Transverse colon (tissue), 4 donors: ENCODE measurements at regions not wholly inside any gene's neighbourhood (a gene's known extent, or its start where the extent isn't known, plus 50 kb on each side); places are given as distances from the start of the nearest gene placed in this dataset.
A peak's percentile ranks its signal among the peaks of the same experiment; 100 is the strongest.

Source experiments
- DNase-seq: peaks from one replicate; pipeline ENCODE4 v3.0.0-alpha.2; 2019
- H3K27ac ChIP-seq, 4 donors: fragments of 200-600 bp; sonication (generic); 2 replicates each; pipeline ENCODE4 v1.5.1; 2016 to 2018; ENCODE audit warnings: inconsistent platforms in 4 of 4
- H3K27me3 ChIP-seq: fragments of 200-600 bp; sonication (generic); 2 replicates; pipeline ENCODE4 v1.5.1; 2017; ENCODE audit warnings: inconsistent platforms
- H3K36me3 ChIP-seq, 4 donors: fragments of 200-600 bp; sonication (generic); 2 replicates each; pipeline ENCODE4 v1.5.1; 2017 to 2019; ENCODE audit warnings: inconsistent platforms in 4 of 4
- H3K4me1 ChIP-seq, 4 donors: fragments of 200-600 bp; sonication (generic); 2 replicates each; pipeline ENCODE4 v1.5.1; 2017 to 2020; ENCODE audit warnings: inconsistent platforms in 4 of 4
- H3K4me3 ChIP-seq, 4 donors: fragments of 200-600 bp; sonication (generic); 1 replicate in 1 of 4; 2 replicates in 3 of 4; pipeline versions ENCODE4 v1.5.1 to v1.6.1; 2017 to 2019; ENCODE audit warnings: inconsistent platforms in 4 of 4
- H3K9me3 ChIP-seq, 2 donors: fragments of 200-600 bp; sonication (generic); 2 replicates each; pipeline ENCODE4 v1.5.1; 2017 to 2019; ENCODE audit warnings: inconsistent platforms in 2 of 2
- EP300 ChIP-seq: sonication (generic); formaldehyde crosslinking; IDR thresholded peaks from one replicate; pipeline ENCODE4 v1.6.1; 2017; ENCODE audit warnings: antibody characterized with exemption, low read depth
- POLR2A ChIP-seq: fragments of 450-650 bp; IDR thresholded peaks from one replicate; pipeline ENCODE4 v1.6.1; 2016; ENCODE audit warnings: antibody characterized with exemption, mild to moderate bottlenecking, moderate library complexity
- POLR2AphosphoS5 ChIP-seq, 3 donors: sonication (generic); formaldehyde crosslinking; IDR thresholded peaks; one replicate each; pipeline ENCODE4 v1.6.1; 2016; ENCODE audit warnings: antibody characterized with exemption in 3 of 3
- WGBS, 2 donors: methylation state at CpG; one replicate each; pipeline ENCODE4 v1.1.5; 2018; ENCODE audit warnings: low coverage in 1 of 2; 5-methylcytosine and 5-hydroxymethylcytosine counted together
- in situ Hi-C, 4 donors: fragments of 200-750 bp; cut with MboI; loops; one replicate each; pipeline versions ENCODE4 v1.15.0 to v1.15.1; 2017; ENCODE audit warnings: low sequenced_read_pairs in 3 of 4, low pct_ligation_motif_present in 1 of 4, low pct_unique_long_range_greater_than_20kb in 1 of 4
- intact Hi-C: fragments of 100-400 bp; cut with DNase I; formaldehyde crosslinking; loops from one replicate; pipeline ENCODE4 v1.15.1; 2023; ENCODE audit warnings: low total_unique reads
- TF ChIP-seq, protein P1 (sequence below), 5 experiments: fragments of 200-600 bp in 3 of 5; fragments of 450-650 bp in 2 of 5; sonication (generic) in 3 of 5; IDR thresholded peaks; 1 replicate in 2 of 5; 2 replicates in 3 of 5; pipeline ENCODE4 v1.5.1; 2016 to 2017; ENCODE audit warnings: antibody characterized with exemption in 5 of 5, inconsistent platforms in 3 of 5, mild to moderate bottlenecking in 2 of 5, moderate library complexity in 1 of 5

DNA sequence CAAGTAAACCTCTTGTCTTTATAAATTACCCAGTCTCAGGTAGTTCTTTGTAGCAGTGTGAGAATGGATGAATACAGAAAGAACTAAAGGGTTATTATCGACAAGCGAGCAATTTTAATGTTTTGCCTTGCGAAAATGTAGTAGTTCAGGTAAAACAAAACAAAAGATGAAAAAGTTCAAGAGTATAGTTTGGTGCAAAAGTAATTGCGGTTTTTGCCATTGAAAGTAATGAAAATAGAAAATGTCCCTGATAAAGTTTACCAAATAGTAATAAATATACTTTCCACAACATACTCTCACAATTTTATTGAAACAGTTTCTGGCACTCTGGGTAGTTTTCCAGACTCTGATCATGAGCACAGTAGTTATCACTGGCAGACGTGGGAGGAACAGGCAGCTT, 71.9 kb upstream of the SLC35B3 start:
- Histone ChIP-seq H3K27me3 (no peaks in the 10 kb centered on the region), H3K36me3 (no peaks in the 10 kb centered on the region), H3K9me3 (no peaks in the 10 kb centered on the region), H3K4me3 (no peak overlapping the region), H3K4me1 (no peaks in the 10 kb centered on the region), H3K27ac (no peak overlapping the region)
- in situ Hi-C loops (no loop called here), intact Hi-C loops (no loop called here)
- 77 to 93% methylated on average over 5 of the region's 5 CpGs for WGBS, 2 donors
- DNase-seq: no peak
- TF ChIP-seq EP300 (no peak), POLR2AphosphoS5 (IDR thresholded peaks at IDR 0.05) (no peak), POLR2A (no peak)
- TF ChIP-seq, protein P1, sequence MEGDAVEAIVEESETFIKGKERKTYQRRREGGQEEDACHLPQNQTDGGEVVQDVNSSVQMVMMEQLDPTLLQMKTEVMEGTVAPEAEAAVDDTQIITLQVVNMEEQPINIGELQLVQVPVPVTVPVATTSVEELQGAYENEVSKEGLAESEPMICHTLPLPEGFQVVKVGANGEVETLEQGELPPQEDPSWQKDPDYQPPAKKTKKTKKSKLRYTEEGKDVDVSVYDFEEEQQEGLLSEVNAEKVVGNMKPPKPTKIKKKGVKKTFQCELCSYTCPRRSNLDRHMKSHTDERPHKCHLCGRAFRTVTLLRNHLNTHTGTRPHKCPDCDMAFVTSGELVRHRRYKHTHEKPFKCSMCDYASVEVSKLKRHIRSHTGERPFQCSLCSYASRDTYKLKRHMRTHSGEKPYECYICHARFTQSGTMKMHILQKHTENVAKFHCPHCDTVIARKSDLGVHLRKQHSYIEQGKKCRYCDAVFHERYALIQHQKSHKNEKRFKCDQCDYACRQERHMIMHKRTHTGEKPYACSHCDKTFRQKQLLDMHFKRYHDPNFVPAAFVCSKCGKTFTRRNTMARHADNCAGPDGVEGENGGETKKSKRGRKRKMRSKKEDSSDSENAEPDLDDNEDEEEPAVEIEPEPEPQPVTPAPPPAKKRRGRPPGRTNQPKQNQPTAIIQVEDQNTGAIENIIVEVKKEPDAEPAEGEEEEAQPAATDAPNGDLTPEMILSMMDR (IDR thresholded peaks at IDR 0.05): no peak

GRCh38 chr6:8506126-8506525, 70.8 kb upstream of the SLC35B3 start:
- intact Hi-C loops: no loop called here
- H3K9me3 ChIP-seq: peaks cover 0 to 3% of the 10 kb centered on the region in 2 donors
- TF ChIP-seq EP300 (no peak), POLR2AphosphoS5 (IDR thresholded peaks at IDR 0.05) (no peak), POLR2A (no peak)
- TF ChIP-seq, protein P1 (IDR thresholded peaks at IDR 0.05): no peak
- no peak overlapping the region for H3K27ac ChIP-seq
- no peak for DNase-seq
- no peak overlapping the region for H3K4me3 ChIP-seq
- no peaks in the 10 kb centered on the region for H3K27me3 ChIP-seq
- H3K4me1 ChIP-seq: no peaks in the 10 kb centered on the region
- in situ Hi-C loops: no loop called here
- H3K36me3 ChIP-seq: no peaks in the 10 kb centered on the region
- 13 to 33% methylated on average over 1 of the region's 1 CpG for WGBS, 2 donors

DNA sequence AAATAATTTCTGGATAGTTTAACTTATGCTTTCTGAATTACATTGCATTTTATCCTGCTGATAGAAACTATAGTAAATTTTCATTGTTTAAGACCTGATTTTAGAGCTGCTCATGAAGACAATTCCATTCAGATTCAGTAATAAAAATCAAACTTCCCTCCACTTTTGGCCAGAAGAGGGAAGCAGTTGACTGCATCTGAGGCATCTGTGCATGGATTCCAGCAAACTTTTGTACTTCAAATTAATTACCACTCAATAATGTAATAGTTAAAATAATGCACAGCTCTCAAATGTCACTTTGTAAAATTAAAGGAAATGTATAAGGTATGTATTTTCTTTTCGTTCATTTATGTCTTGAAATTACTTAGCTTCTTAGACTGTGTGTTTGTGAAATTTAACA, 64.2 kb upstream of the SLC35B3 start:
- intact Hi-C loops (no loop called here), in situ Hi-C loops (no loop called here)
- Histone ChIP-seq H3K27ac (no peak overlapping the region), H3K9me3 (peaks cover 0 to 4% of the 10 kb centered on the region in 2 donors), H3K36me3 (no peaks in the 10 kb centered on the region), H3K4me1 (no peaks in the 10 kb centered on the region), H3K4me3 (no peak overlapping the region), H3K27me3 (no peaks in the 10 kb centered on the region)
- DNase-seq: no peak
- TF ChIP-seq, protein P1 (IDR thresholded peaks at IDR 0.05): peak in 4 of 5 experiments; percentile 12 to 31 (median 30)
- no peak for TF ChIP-seq EP300
- 60 to 100% methylated on average over 1 of the region's 1 CpG for WGBS, 2 donors

DNA sequence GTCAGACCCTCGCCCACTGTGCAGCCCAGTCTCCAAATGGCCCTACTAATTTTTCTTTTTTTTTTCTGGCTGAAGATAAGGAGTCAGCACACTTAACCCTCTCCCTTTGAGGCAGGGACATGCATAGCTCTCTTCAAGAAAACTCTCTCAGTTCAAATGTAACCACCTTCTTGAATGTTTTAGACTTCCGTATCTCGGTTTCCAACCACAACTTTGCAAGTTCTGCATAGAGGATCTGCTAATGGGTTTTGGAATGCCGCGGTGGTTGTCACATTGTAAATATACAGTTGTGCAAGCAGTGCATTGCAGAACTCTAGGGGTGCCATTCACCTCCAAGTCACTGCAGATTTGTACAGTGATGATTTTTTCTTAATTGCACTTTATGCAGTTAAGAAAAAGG, 59.4 kb upstream of the SLC35B3 start:
- no peaks in the 10 kb centered on the region for H3K36me3 ChIP-seq
- no peaks in the 10 kb centered on the region for H3K27me3 ChIP-seq
- 76 to 80% methylated on average over 5 of the region's 5 CpGs for WGBS, 2 donors
- no peaks in the 10 kb centered on the region for H3K4me1 ChIP-seq
- no peak for DNase-seq
- no peak overlapping the region for H3K4me3 ChIP-seq
- in situ Hi-C loops: no loop called here
- intact Hi-C loops: no loop called here
- H3K9me3 ChIP-seq: no peaks in the 10 kb centered on the region
- no peak overlapping the region for H3K27ac ChIP-seq
- TF ChIP-seq POLR2AphosphoS5 (IDR thresholded peaks at IDR 0.05): no peak

DNA sequence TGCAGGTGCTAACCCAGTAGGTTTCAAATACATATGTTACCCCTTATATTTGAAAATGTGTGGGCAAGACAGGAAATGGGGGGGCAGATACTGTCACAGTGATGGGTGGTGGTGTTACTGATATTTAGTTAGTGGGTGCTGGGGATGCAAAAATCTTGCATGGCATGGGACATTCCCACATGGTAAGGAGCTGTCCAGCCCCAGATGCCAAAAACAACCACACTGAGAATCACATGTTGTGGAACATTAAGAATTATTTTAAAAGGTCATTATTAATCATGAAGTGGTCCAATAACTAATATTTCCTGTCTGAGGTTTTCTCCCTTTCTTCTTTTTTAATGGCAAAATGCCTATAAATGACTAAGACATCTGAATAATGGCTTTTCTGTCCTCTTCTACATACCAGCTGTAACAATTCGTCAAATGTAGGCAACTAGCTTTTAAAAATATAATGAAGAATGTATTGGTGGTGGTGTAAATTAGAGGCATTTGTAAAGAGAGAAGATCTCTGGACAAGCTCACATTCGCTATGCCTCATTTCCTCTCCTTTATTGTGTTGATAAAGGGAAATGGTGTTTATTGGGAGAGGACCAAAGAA, 57.3 kb upstream of the SLC35B3 start:
- H3K4me3 ChIP-seq: no peak overlapping the region
- no peak overlapping the region for H3K27ac ChIP-seq
- WGBS, 2 donors: 66 to 73% methylated on average over 2 of the region's 2 CpGs
- no peaks in the 10 kb centered on the region for H3K27me3 ChIP-seq
- intact Hi-C loops (no loop called here), in situ Hi-C loops (no loop called here)
- no peaks in the 10 kb centered on the region for H3K36me3 ChIP-seq
- no peak for DNase-seq
- no peak for TF ChIP-seq POLR2A
- TF ChIP-seq POLR2AphosphoS5 (IDR thresholded peaks at IDR 0.05): no peak
- no peak for TF ChIP-seq EP300
- TF ChIP-seq, protein P1 (IDR thresholded peaks at IDR 0.05): no peak
- no peaks in the 10 kb centered on the region for H3K4me1 ChIP-seq
- H3K9me3 ChIP-seq: no peaks in the 10 kb centered on the region
